ENCODE measurements at regions not wholly inside any gene's neighbourhood (a gene's known extent, or its start where the extent isn't known, plus 50 kb on each side); places are given as distances from the start of the nearest gene placed in this dataset.

GRCh38 chr3:105938101-105938500, 69.3 kb upstream of the CBLB start:
- no peak for TF ChIP-seq POLR2A (IDR thresholded peaks at IDR 0.05)
- no peak for TF ChIP-seq POLR2AphosphoS5 (IDR thresholded peaks at IDR 0.05)
- Histone ChIP-seq H3K27ac (no peak overlapping the region), H3K36me3 (no peaks in the 10 kb centered on the region), H3K9me3 (no peaks in the 10 kb centered on the region), H3K4me3 (peak overlapping the region in 1 of 4 donors; percentile 2), H3K4me1 (no peaks in the 10 kb centered on the region), H3K27me3 (no peaks in the 10 kb centered on the region)
- 19 to 27% methylated on average over 3 of the region's 3 CpGs for WGBS, 2 donors
- ATAC-seq (ENCODE audit: low FRiP score in 2 of 2) (peak in 1 of 2 donors; percentile 73), DNase-seq (no peak)

GRCh38 chr3:105938806-105939205, 70.0 kb upstream of the CBLB start:
- no peak for DNase-seq
- Histone ChIP-seq H3K36me3 (no peaks in the 10 kb centered on the region), H3K4me3 (no peak overlapping the region), H3K27ac (no peak overlapping the region), H3K4me1 (no peaks in the 10 kb centered on the region), H3K9me3 (no peaks in the 10 kb centered on the region), H3K27me3 (no peaks in the 10 kb centered on the region)
- no peak for ATAC-seq (ENCODE audit: low FRiP score in 2 of 2)
- TF ChIP-seq EP300 (IDR thresholded peaks at IDR 0.05) (no peak), CTCF (IDR thresholded peaks at IDR 0.05) (no peak), POLR2AphosphoS5 (IDR thresholded peaks at IDR 0.05) (no peak), POLR2A (IDR thresholded peaks at IDR 0.05) (no peak)
- WGBS, 2 donors, result 74% methylated on average over 2 of the region's 2 CpGs

- ATAC-seq (ENCODE audit: low FRiP score in 2 of 2) (no peak), DNase-seq (no peak)
- no peak overlapping the region for H3K27ac ChIP-seq
- no peak overlapping the region for H3K4me3 ChIP-seq
- H3K36me3 ChIP-seq, result no peaks in the 10 kb centered on the region
- H3K27me3 ChIP-seq, result no peaks in the 10 kb centered on the region
- TF ChIP-seq POLR2A (IDR thresholded peaks at IDR 0.05), result no peak
- TF ChIP-seq CTCF (IDR thresholded peaks at IDR 0.05), result no peak
- TF ChIP-seq EP300 (IDR thresholded peaks at IDR 0.05), result no peak
- no peak for TF ChIP-seq POLR2AphosphoS5 (IDR thresholded peaks at IDR 0.05)
- no peaks in the 10 kb centered on the region for H3K9me3 ChIP-seq
- H3K4me1 ChIP-seq, result no peaks in the 10 kb centered on the region
Measured at GRCh38 chr3:105944276-105944675, 75.5 kb upstream of the CBLB start.

- Histone ChIP-seq H3K4me3 (no peak overlapping the region), H3K27ac (no peak overlapping the region), H3K4me1 (no peaks in the 10 kb centered on the region), H3K27me3 (no peaks in the 10 kb centered on the region), H3K36me3 (no peaks in the 10 kb centered on the region), H3K9me3 (no peaks in the 10 kb centered on the region)
- DNase-seq (no peak), ATAC-seq (ENCODE audit: low FRiP score in 2 of 2) (no peak)
- WGBS, 2 donors, result 88 to 90% methylated on average over 3 of the region's 3 CpGs
- TF ChIP-seq EP300 (IDR thresholded peaks at IDR 0.05), result no peak
- TF ChIP-seq POLR2AphosphoS5 (IDR thresholded peaks at IDR 0.05), result no peak
- no peak for TF ChIP-seq CTCF (IDR thresholded peaks at IDR 0.05)
- no peak for TF ChIP-seq POLR2A (IDR thresholded peaks at IDR 0.05)
Measured at GRCh38 chr3:105944721-105945120, 75.9 kb upstream of the CBLB start.

GRCh38 chr3:105948101-105948500, 79.3 kb upstream of the CBLB start:
- WGBS, 2 donors, result 67 to 72% methylated on average over 2 of the region's 2 CpGs
- TF ChIP-seq EP300 (IDR thresholded peaks at IDR 0.05) (no peak), POLR2AphosphoS5 (IDR thresholded peaks at IDR 0.05) (no peak), POLR2A (IDR thresholded peaks at IDR 0.05) (no peak), CTCF (IDR thresholded peaks at IDR 0.05) (no peak)
- DNase-seq, result no peak
- Histone ChIP-seq H3K27me3 (no peaks in the 10 kb centered on the region), H3K27ac (no peak overlapping the region), H3K36me3 (no peaks in the 10 kb centered on the region), H3K4me3 (no peak overlapping the region), H3K4me1 (no peaks in the 10 kb centered on the region), H3K9me3 (no peaks in the 10 kb centered on the region)
- ATAC-seq (ENCODE audit: low FRiP score in 2 of 2), result no peak

Data from upper lobe of left lung (tissue), 6 donors.